Trophoblast cell (in vitro differentiated cells and primary cell): ENCODE measurements at regions not wholly inside any gene's neighbourhood (a gene's known extent, or its start where the extent isn't known, plus 50 kb on each side); places are given as distances from the start of the nearest gene placed in this dataset.

ENCODE experiments used
- DNase-seq, 2 donors: peaks; one replicate each; pipeline ENCODE4 v3.0.0-alpha.2; 2016
- H2AFZ ChIP-seq: 2 replicates; pipeline ENCODE4 v1.6.1; 2013; ENCODE audit warnings: low read length, moderate library complexity, mild to moderate bottlenecking; ENCODE audit not compliant: insufficient read depth, poor library complexity
- H2AK5ac ChIP-seq: 2 replicates; pipeline ENCODE4 v1.6.1; 2013; ENCODE audit warnings: mild to moderate bottlenecking, low read length
- H2BK120ac ChIP-seq: 2 replicates; pipeline ENCODE4 v1.6.1; 2013; ENCODE audit warnings: low read length, mild to moderate bottlenecking, moderate library complexity; ENCODE audit not compliant: insufficient read depth, poor library complexity
- H2BK12ac ChIP-seq: 2 replicates; pipeline ENCODE4 v1.6.1; 2013; ENCODE audit warnings: mild to moderate bottlenecking, low read length, moderate library complexity
- H2BK5ac ChIP-seq: 2 replicates; pipeline ENCODE4 v1.6.1; 2013; ENCODE audit warnings: low read length, low read depth, moderate library complexity, mild to moderate bottlenecking; ENCODE audit not compliant: poor library complexity
- H3K14ac ChIP-seq: 2 replicates; pipeline ENCODE4 v1.6.1; 2013; ENCODE audit warnings: mild to moderate bottlenecking, low read length
- H3K18ac ChIP-seq: 2 replicates; pipeline ENCODE4 v1.6.1; 2013; ENCODE audit warnings: mild to moderate bottlenecking, low read length
- H3K23ac ChIP-seq: 2 replicates; pipeline ENCODE4 v1.6.1; 2013; ENCODE audit warnings: low read length
- H3K27ac ChIP-seq: 2 replicates; pipeline ENCODE4 v1.5.1; 2013; ENCODE audit warnings: low read depth, mild to moderate bottlenecking, inconsistent platforms, low read length, moderate library complexity
- H3K27me3 ChIP-seq: 2 replicates; pipeline ENCODE4 v1.6.1; 2013; ENCODE audit warnings: inconsistent platforms, mild to moderate bottlenecking, low read length, moderate library complexity; ENCODE audit not compliant: insufficient read depth
- H3K36me3 ChIP-seq, 2 experiments: 1 replicate in 1 of 2; 2 replicates in 1 of 2; pipeline ENCODE4 v1.6.1; 2013; ENCODE audit warnings: low read length in 2 of 2, mild to moderate bottlenecking in 2 of 2, moderate library complexity in 1 of 2; ENCODE audit not compliant: insufficient read depth in 2 of 2, control insufficient read depth in 1 of 2
- H3K4ac ChIP-seq: 2 replicates; pipeline ENCODE4 v1.6.1; 2013; ENCODE audit warnings: low read depth, mild to moderate bottlenecking, low read length, moderate library complexity
- H3K4me1 ChIP-seq, 2 experiments: 1 replicate in 1 of 2; 2 replicates in 1 of 2; pipeline ENCODE4 v1.6.1; 2013; ENCODE audit warnings: low read length in 2 of 2, mild to moderate bottlenecking in 2 of 2, moderate library complexity in 1 of 2; ENCODE audit not compliant: insufficient read depth in 2 of 2, control insufficient read depth in 1 of 2
- H3K4me2 ChIP-seq: 2 replicates; pipeline ENCODE4 v1.6.1; 2013; ENCODE audit warnings: inconsistent platforms, mild to moderate bottlenecking, low read length, moderate library complexity
- H3K4me3 ChIP-seq: 2 replicates; pipeline ENCODE4 v1.5.1; 2013; ENCODE audit warnings: mild to moderate bottlenecking, low read depth, low read length, inconsistent platforms
- H3K79me1 ChIP-seq: one replicate; pipeline ENCODE4 v1.6.1; 2013; ENCODE audit warnings: low read length
- H3K79me2 ChIP-seq: 2 replicates; pipeline ENCODE4 v1.6.1; 2013; ENCODE audit warnings: low read length, mild to moderate bottlenecking; ENCODE audit not compliant: control insufficient read depth, insufficient read depth, poor library complexity
- H3K9ac ChIP-seq: 2 replicates; pipeline ENCODE4 v1.6.1; 2013; ENCODE audit warnings: mild to moderate bottlenecking, low read length
- H3K9me3 ChIP-seq: 2 replicates; pipeline ENCODE4 v1.6.1; 2013; ENCODE audit warnings: low read depth, mild to moderate bottlenecking, control low read depth, inconsistent platforms, low read length; ENCODE audit not compliant: insufficient read depth
- H4K12ac ChIP-seq: 2 replicates; pipeline ENCODE4 v1.6.1; 2013; ENCODE audit warnings: low read depth, mild to moderate bottlenecking, low read length, moderate library complexity
- H4K8ac ChIP-seq: 2 replicates; pipeline ENCODE4 v1.6.1; 2013; ENCODE audit warnings: low read depth, mild to moderate bottlenecking, low read length, moderate library complexity
- H4K91ac ChIP-seq: one replicate; pipeline ENCODE4 v1.6.1; 2013; ENCODE audit warnings: low read depth, mild to moderate bottlenecking, low read length, moderate library complexity
- WGBS: extraction: QIAGEN DNeasy Blood & Tissue Kit; methylation state at CpG from one replicate; pipeline ENCODE4 v1.1.7; 2013; ENCODE audit warnings: missing lambda C conversion rate; ENCODE audit not compliant: insufficient read length, insufficient coverage; ENCODE audit errors: extremely low coverage; 5-methylcytosine and 5-hydroxymethylcytosine counted together

GRCh38 chr12:87112571-87113345 lies 856.6 kb upstream of the MGAT4C start:
- H3K36me3 ChIP-seq: no peaks in the 10 kb centered on the region
- no peak overlapping the region for H4K12ac ChIP-seq
- H2AFZ ChIP-seq: no peak overlapping the region
- no peak overlapping the region for H3K18ac ChIP-seq
- no peaks in the 10 kb centered on the region for H3K4me1 ChIP-seq
- H3K27me3 ChIP-seq: no peaks in the 10 kb centered on the region
- H3K9me3 ChIP-seq: no peaks in the 10 kb centered on the region
- no peak overlapping the region for H3K23ac ChIP-seq
- no peak overlapping the region for H4K91ac ChIP-seq
- no peaks in the 10 kb centered on the region for H3K79me2 ChIP-seq
- WGBS: no CpG with 5 or more reads among the region's 3 CpGs
- no peak overlapping the region for H4K8ac ChIP-seq
- no peak overlapping the region for H2AK5ac ChIP-seq
- H3K27ac ChIP-seq: no peak overlapping the region
- DNase-seq: no peak
- H2BK12ac ChIP-seq: no peak overlapping the region
- H2BK120ac ChIP-seq: no peak overlapping the region
- no peak overlapping the region for H3K4me3 ChIP-seq
- H3K4ac ChIP-seq: no peak overlapping the region
- no peak overlapping the region for H3K4me2 ChIP-seq
- no peak overlapping the region for H3K9ac ChIP-seq
- H3K14ac ChIP-seq: no peak overlapping the region
- no peaks in the 10 kb centered on the region for H3K79me1 ChIP-seq
- H2BK5ac ChIP-seq: no peak overlapping the region

DNA sequence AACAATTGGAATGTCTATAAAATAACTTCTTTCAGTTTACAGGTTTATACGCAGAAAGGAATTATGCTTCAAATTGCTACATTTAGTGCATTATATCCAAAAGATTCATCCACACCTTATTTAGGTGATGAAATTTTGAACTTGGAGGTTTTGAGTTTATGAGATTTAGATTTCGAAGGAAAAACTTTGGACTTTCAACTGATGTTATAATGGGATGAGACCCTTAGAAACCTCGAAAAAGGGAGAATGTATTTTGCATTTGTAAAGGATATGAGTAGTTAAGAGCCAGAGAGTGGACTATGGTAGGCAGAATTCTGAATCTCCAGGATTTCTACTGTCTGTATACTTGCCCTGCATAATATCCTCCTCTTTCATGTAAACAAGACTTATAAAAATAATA lies 851.6 kb upstream of the MGAT4C start:
- no peak overlapping the region for H3K23ac ChIP-seq
- H3K4me2 ChIP-seq: no peak overlapping the region
- no peak overlapping the region for H2BK120ac ChIP-seq
- no peak overlapping the region for H4K12ac ChIP-seq
- H2AFZ ChIP-seq: no peak overlapping the region
- no peak overlapping the region for H3K4ac ChIP-seq
- no peak overlapping the region for H3K18ac ChIP-seq
- WGBS: no CpG with 5 or more reads among the region's 3 CpGs
- no peaks in the 10 kb centered on the region for H3K79me1 ChIP-seq
- no peak overlapping the region for H3K9ac ChIP-seq
- H3K9me3 ChIP-seq: no peaks in the 10 kb centered on the region
- no peak overlapping the region for H3K27ac ChIP-seq
- no peak overlapping the region for H3K14ac ChIP-seq
- H2BK12ac ChIP-seq: no peak overlapping the region
- no peak overlapping the region for H3K4me3 ChIP-seq
- no peaks in the 10 kb centered on the region for H3K4me1 ChIP-seq
- H4K91ac ChIP-seq: no peak overlapping the region
- no peaks in the 10 kb centered on the region for H3K79me2 ChIP-seq
- H3K27me3 ChIP-seq: no peaks in the 10 kb centered on the region
- H3K36me3 ChIP-seq: no peaks in the 10 kb centered on the region
- no peak overlapping the region for H2AK5ac ChIP-seq
- no peak overlapping the region for H4K8ac ChIP-seq
- H2BK5ac ChIP-seq: no peak overlapping the region
- DNase-seq: no peak

- Histone ChIP-seq H3K4me2 (no peak overlapping the region), H3K4ac (no peak overlapping the region), H2BK5ac (no peak overlapping the region), H3K4me3 (no peak overlapping the region), H3K14ac (no peak overlapping the region), H3K27ac (no peak overlapping the region), H3K23ac (no peak overlapping the region), H3K27me3 (no peaks in the 10 kb centered on the region), H4K8ac (no peak overlapping the region), H4K12ac (no peak overlapping the region), H3K9me3 (no peaks in the 10 kb centered on the region), H2BK120ac (no peak overlapping the region), H3K79me1 (no peaks in the 10 kb centered on the region), H3K36me3 (no peaks in the 10 kb centered on the region), H3K18ac (no peak overlapping the region), H4K91ac (no peak overlapping the region), H3K4me1 (no peaks in the 10 kb centered on the region), H2BK12ac (no peak overlapping the region), H2AK5ac (no peak overlapping the region), H3K9ac (no peak overlapping the region), H3K79me2 (no peaks in the 10 kb centered on the region), H2AFZ (no peak overlapping the region)
- DNase-seq: no peak
- WGBS: no CpG with 5 or more reads among the region's 3 CpGs
Measured at GRCh38 chr12:87107270-87107669, 851.1 kb upstream of the MGAT4C start.

- H3K36me3 ChIP-seq: no peaks in the 10 kb centered on the region
- no peak overlapping the region for H4K8ac ChIP-seq
- no peaks in the 10 kb centered on the region for H3K79me2 ChIP-seq
- H3K18ac ChIP-seq: no peak overlapping the region
- no CpG with 5 or more reads among the region's 4 CpGs for WGBS
- no peak overlapping the region for H2BK5ac ChIP-seq
- no peak overlapping the region for H2AFZ ChIP-seq
- no peak overlapping the region for H4K12ac ChIP-seq
- no peak overlapping the region for H2AK5ac ChIP-seq
- no peaks in the 10 kb centered on the region for H3K27me3 ChIP-seq
- no peak overlapping the region for H3K4ac ChIP-seq
- no peak for DNase-seq
- no peaks in the 10 kb centered on the region for H3K9me3 ChIP-seq
- H3K4me2 ChIP-seq: no peak overlapping the region
- no peak overlapping the region for H4K91ac ChIP-seq
- no peak overlapping the region for H3K4me3 ChIP-seq
- H3K14ac ChIP-seq: no peak overlapping the region
- no peak overlapping the region for H3K23ac ChIP-seq
- H2BK120ac ChIP-seq: no peak overlapping the region
- no peak overlapping the region for H3K27ac ChIP-seq
- no peak overlapping the region for H2BK12ac ChIP-seq
- no peaks in the 10 kb centered on the region for H3K79me1 ChIP-seq
- no peak overlapping the region for H3K9ac ChIP-seq
- no peaks in the 10 kb centered on the region for H3K4me1 ChIP-seq
Measured at GRCh38 chr12:87096082-87096585, 839.9 kb upstream of the MGAT4C start.
